Astrocyte (in vitro differentiated cells and primary cell): ENCODE measurements at regions not wholly inside any gene's neighbourhood (a gene's known extent, or its start where the extent isn't known, plus 50 kb on each side); places are given as distances from the start of the nearest gene placed in this dataset.

Experiments
- CTCF ChIP-seq: IDR thresholded peaks from 2 replicates; pipeline ENCODE4 v1.5.1; 2011; ENCODE audit warnings: low read depth, mild to moderate bottlenecking, inconsistent platforms, low read length, moderate library complexity; ENCODE audit not compliant: insufficient read depth
- EZH2 ChIP-seq: IDR thresholded peaks from 2 replicates; pipeline ENCODE4 v1.6.1; 2012; ENCODE audit warnings: mild to moderate bottlenecking, low read length, inconsistent platforms; ENCODE audit not compliant: insufficient read depth

DNA sequence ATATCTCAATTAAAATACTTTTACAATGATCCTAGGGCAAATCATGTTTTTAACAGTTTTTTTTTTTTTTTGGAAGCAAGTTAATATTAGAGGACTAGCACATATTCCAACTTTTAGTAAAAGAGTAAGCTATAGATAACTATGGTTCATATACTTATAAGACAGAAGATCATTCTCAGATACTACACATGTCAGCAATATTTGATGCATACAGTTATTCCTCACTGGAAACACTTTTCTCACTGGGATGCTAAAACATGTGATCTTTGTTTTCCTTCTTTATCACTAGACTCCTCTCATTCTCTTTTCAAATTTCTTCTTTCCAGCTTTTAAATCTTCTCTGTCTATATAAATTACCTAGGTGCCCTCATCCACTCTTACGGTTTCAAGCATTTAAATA is 1020.4 kb upstream of the FBXO33 start:
- no peak for TF ChIP-seq CTCF
- no peak for TF ChIP-seq EZH2
